Right ventricle myocardium inferior (tissue), 1 donor: ENCODE measurements at regions not wholly inside any gene's neighbourhood (a gene's known extent, or its start where the extent isn't known, plus 50 kb on each side); places are given as distances from the start of the nearest gene placed in this dataset.

ENCODE experiments used
- ATAC-seq: fragments of 200-7000 bp; cut with Tn5 transposase; one replicate; pipeline ENCODE4 v1.9.1; 2020; ENCODE audit warnings: mild to moderate bottlenecking, moderate library complexity
- DNase-seq: peaks from one replicate; pipeline ENCODE4 v3.0.0; 2021; ENCODE audit errors: missing footprints
- intact Hi-C: fragments of 100-400 bp; cut with DNase I; formaldehyde crosslinking; loops from one replicate; pipeline ENCODE4 v1.11.0; 2022
- donor health status: DM: no; HTN: yes; CAD: no; lungs with severe emphysema.

- intact Hi-C loops = no loop called here
- peak; percentile 98 for ATAC-seq
- DNase-seq = peak; percentile 74
These were observed 204.9 kb downstream of the CSNK2A3 start for GRCh38 chr11:11148104-11148509.

- ATAC-seq (peak; percentile 9), DNase-seq (no peak)
- intact Hi-C loops = no loop called here
These were observed 206.2 kb downstream of the CSNK2A3 start for GRCh38 chr11:11146830-11147229.

GRCh38 chr11:11143849-11144248, 209.2 kb downstream of the CSNK2A3 start:
- ATAC-seq (no peak), DNase-seq (no peak)
- intact Hi-C loops = no loop called here

GRCh38 chr11:11142430-11142829, 210.6 kb downstream of the CSNK2A3 start:
- ATAC-seq (peak; percentile 37), DNase-seq (no peak)
- intact Hi-C loops = no loop called here

- intact Hi-C loops = no loop called here
- ATAC-seq = no peak
- no peak for DNase-seq
These were observed 212.0 kb downstream of the CSNK2A3 start for GRCh38 chr11:11141065-11141464.

- ATAC-seq = no peak
- DNase-seq = no peak
- intact Hi-C loops = no loop called here
These were observed 212.5 kb downstream of the CSNK2A3 start for GRCh38 chr11:11140510-11140909.

GRCh38 chr11:11137339-11137738, 215.7 kb downstream of the CSNK2A3 start:
- no peak for DNase-seq
- no peak for ATAC-seq

GRCh38 chr11:11135820-11136476, 217.1 kb downstream of the CSNK2A3 start:
- no peak for ATAC-seq
- intact Hi-C loops = no loop called here
- no peak for DNase-seq

More at GRCh38 chr11:11137339-11137738, 215.7 kb downstream of the CSNK2A3 start:
- intact Hi-C loops = no loop called here

GRCh38 chr11:11129118-11129517, 223.9 kb downstream of the CSNK2A3 start:
- no peak for ATAC-seq
- intact Hi-C loops = no loop called here
- DNase-seq = no peak

- intact Hi-C loops = no loop called here
- DNase-seq (no peak), ATAC-seq (no peak)
These were observed 227.4 kb downstream of the CSNK2A3 start for GRCh38 chr11:11125618-11126017.

GRCh38 chr11:11122749-11123148, 230.3 kb downstream of the CSNK2A3 start:
- DNase-seq (no peak), ATAC-seq (no peak)
- intact Hi-C loops = no loop called here

- intact Hi-C loops = no loop called here
- DNase-seq = no peak
- ATAC-seq = no peak
These were observed 233.1 kb downstream of the CSNK2A3 start for GRCh38 chr11:11119917-11120316.

- intact Hi-C loops = no loop called here
- ATAC-seq (no peak), DNase-seq (no peak)
These were observed 235.3 kb downstream of the CSNK2A3 start for GRCh38 chr11:11117730-11118129.

GRCh38 chr11:11115475-11115874, 237.6 kb downstream of the CSNK2A3 start:
- ATAC-seq (no peak), DNase-seq (no peak)
- intact Hi-C loops = no loop called here

GRCh38 chr11:11113626-11114025, 239.4 kb downstream of the CSNK2A3 start:
- intact Hi-C loops = no loop called here
- DNase-seq = no peak

GRCh38 chr11:11108026-11108425, 245.0 kb downstream of the CSNK2A3 start:
- DNase-seq (no peak), ATAC-seq (no peak)
- intact Hi-C loops = no loop called here

More at GRCh38 chr11:11113626-11114025, 239.4 kb downstream of the CSNK2A3 start:
- ATAC-seq = no peak

- intact Hi-C loops = no loop called here
- no peak for ATAC-seq
- DNase-seq = no peak
These were observed 245.8 kb downstream of the CSNK2A3 start for GRCh38 chr11:11107076-11107723.

- no peak for DNase-seq
- no peak for ATAC-seq
- intact Hi-C loops = no loop called here
These were observed 247.5 kb upstream of the ZBED5 start for GRCh38 chr11:11105361-11105760.

GRCh38 chr11:11095831-11096723, 238.2 kb upstream of the ZBED5 start:
- intact Hi-C loops = no loop called here
- DNase-seq (no peak), ATAC-seq (no peak)

- no peak for DNase-seq
- intact Hi-C loops = no loop called here
- ATAC-seq = no peak
These were observed 232.6 kb upstream of the ZBED5 start for GRCh38 chr11:11090495-11090894.
